HG03108 (cell line): ENCODE measurements at regions not wholly inside any gene's neighbourhood (a gene's known extent, or its start where the extent isn't known, plus 50 kb on each side); places are given as distances from the start of the nearest gene placed in this dataset.

Source experiments
- ATAC-seq: cut with Tn5 transposase; IDR thresholded peaks from one replicate; pipeline ENCODE4 v1.9.1; 2021; ENCODE audit warnings: moderate library complexity; ENCODE audit not compliant: unreplicated experiment

DNA sequence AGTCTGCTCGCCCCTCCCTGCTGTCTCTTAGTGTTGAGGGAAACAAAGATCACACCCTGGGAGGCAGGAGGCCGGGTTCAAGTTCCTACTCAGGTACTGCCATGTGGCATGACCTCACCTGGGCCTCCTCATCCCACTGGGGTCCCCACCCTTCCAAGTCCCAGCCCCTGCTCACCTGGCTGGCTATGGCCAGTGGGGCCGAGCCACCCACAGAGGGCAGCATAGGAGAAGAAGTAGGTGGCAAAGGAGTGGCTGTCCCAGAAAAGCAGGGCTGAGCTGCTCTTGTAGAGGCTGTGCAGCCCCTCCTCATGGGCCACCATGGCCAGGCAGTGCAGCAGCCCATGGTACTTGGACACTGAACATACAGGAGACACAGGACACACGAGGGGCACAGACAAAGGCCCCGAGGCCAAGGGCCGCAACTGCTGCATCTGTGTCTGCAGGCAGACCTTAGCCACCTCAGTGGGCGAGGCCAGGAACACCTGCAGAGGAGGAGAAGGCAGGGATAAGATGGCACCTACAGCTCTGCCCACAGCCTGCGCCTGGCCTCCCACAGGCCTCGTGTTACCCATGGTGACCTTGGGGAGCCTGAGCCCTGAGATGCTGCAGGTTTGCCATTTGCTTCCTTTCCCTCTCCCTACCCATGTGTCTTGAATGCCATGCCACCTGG is 50.6 kb upstream of the MPEG1 start:
- ATAC-seq, result no peak
